HUES6 (cell line): ENCODE measurements at regions not wholly inside any gene's neighbourhood (a gene's known extent, or its start where the extent isn't known, plus 50 kb on each side); places are given as distances from the start of the nearest gene placed in this dataset.
A peak's percentile ranks its signal among the peaks of the same experiment; 100 is the strongest.

ENCODE experiments used
- H3K27ac ChIP-seq: 2 replicates; pipeline ENCODE4 v1.7.0; 2013; ENCODE audit warnings: low read depth, mild to moderate bottlenecking, low read length, inconsistent platforms
- H3K27me3 ChIP-seq: 2 replicates; pipeline ENCODE4 v1.6.1; 2013; ENCODE audit warnings: low read length; ENCODE audit not compliant: control insufficient read depth, insufficient read depth
- H3K36me3 ChIP-seq: 2 replicates; pipeline ENCODE4 v1.6.1; 2013; ENCODE audit warnings: low read length; ENCODE audit not compliant: control insufficient read depth, insufficient read depth
- H3K4me1 ChIP-seq: 2 replicates; pipeline ENCODE4 v1.6.1; 2013; ENCODE audit warnings: low read length; ENCODE audit not compliant: control insufficient read depth, insufficient read depth
- H3K4me3 ChIP-seq: 2 replicates; pipeline ENCODE4 v1.5.1; 2013; ENCODE audit warnings: low read depth, low read length
- H3K9ac ChIP-seq: one replicate; pipeline ENCODE4 v1.6.1; 2013; ENCODE audit warnings: mild to moderate bottlenecking, low read length
- H3K9me3 ChIP-seq: 2 replicates; pipeline ENCODE4 v1.6.1; 2013; ENCODE audit warnings: low read depth, low read length; ENCODE audit not compliant: control insufficient read depth, insufficient read depth

DNA sequence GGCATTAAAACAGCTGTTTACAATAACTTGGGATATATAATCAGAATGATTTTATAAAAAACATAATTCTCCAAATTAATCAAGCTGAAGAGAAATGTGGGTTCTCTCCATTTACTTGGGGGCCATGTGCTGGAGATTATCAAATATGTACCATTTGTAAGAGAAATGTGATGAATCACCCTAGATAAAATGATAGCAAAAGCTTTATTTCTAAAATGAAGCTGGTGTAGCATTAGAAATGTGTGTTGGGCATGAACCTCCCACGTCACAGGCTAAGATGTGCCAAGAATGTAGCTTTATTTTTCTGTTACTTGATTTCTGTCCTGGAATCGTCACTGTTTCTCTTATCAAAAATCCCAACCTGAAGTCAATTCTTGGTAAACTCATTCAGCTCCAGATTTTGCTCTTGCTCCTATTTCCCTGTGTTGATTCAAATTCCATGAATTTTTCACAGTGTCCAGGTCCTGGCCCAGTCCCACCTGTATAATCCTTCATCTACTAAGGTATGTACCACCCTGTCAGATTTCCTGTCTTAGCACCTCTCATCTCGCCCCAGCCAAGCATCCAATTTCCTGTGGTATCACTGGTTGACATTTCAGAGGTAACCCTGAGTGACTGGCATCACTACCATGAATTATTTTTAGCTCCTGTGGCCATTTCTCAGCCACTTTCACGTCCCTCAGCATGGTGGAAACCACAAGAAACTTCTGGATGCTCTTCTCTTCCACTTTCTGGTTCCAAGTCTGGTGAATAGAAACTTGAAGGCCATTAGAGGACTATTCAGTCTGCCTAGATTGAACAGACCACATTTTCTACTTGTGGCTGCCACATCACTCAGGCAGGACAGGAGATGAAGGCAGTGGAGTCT lies 103.6 kb upstream of the FLRT2 start:
- no peak overlapping the region for H3K4me3 ChIP-seq
- H3K27me3 ChIP-seq = no peaks in the 10 kb centered on the region
- H3K4me1 ChIP-seq = no peaks in the 10 kb centered on the region
- H3K9me3 ChIP-seq = no peaks in the 10 kb centered on the region
- no peaks in the 10 kb centered on the region for H3K36me3 ChIP-seq
- H3K27ac ChIP-seq = no peak overlapping the region
- H3K9ac ChIP-seq = no peak overlapping the region

- Histone ChIP-seq H3K4me3 (no peak overlapping the region), H3K9ac (no peak overlapping the region), H3K9me3 (no peaks in the 10 kb centered on the region), H3K27me3 (no peaks in the 10 kb centered on the region), H3K4me1 (no peaks in the 10 kb centered on the region), H3K36me3 (no peaks in the 10 kb centered on the region), H3K27ac (no peak overlapping the region)
These were observed 101.0 kb upstream of the FLRT2 start for GRCh38 chr14:85428926-85429325.

DNA sequence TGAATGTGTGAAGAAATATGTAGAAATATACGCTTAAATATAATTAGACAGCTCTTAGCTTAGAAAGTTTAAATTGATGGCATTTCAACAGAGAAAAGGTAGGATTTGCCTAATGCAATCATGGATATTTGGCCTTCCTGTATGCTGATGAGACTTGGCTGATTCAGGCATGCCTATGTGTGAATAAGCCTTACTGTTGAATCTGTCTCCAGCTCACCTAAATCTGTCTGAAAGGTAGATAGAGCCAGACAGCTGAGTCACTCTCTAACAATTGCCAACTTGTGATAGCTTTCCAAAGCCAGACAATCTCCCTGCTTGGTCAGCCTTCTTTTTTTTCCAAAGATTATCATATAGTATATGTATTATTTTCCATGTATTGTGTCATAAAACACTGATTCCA lies 92.8 kb upstream of the FLRT2 start:
- H3K4me3 ChIP-seq = no peak overlapping the region
- no peak overlapping the region for H3K9ac ChIP-seq
- no peaks in the 10 kb centered on the region for H3K36me3 ChIP-seq
- peaks cover 11% of the 10 kb centered on the region; the same call in 1 of the 2 replicates for H3K9me3 ChIP-seq
- no peaks in the 10 kb centered on the region; the same call in 1 of the 2 replicates for H3K4me1 ChIP-seq
- H3K27me3 ChIP-seq = no peaks in the 10 kb centered on the region
- peak overlapping the region; percentile 8; the same call in 1 of the 2 replicates for H3K27ac ChIP-seq

DNA sequence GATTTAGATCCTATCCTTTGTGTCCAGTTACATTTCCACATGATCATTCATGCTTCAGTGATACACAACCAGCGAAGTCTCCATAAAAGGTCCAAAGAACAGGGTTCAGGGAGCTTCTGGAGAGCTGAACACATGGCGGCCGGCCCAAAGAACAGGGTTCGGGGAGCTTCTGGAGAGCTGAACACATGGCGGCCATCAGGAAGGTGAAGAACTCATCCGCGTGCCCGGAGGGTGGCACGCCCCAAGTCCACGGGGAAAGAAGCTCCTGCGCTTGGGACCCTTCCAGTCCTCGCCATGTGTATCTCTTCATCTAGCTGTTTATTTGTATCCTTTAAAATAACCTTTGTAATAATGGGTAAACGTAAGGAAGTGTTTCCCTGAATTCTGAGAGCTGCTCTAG lies 91.9 kb upstream of the FLRT2 start:
- no peak overlapping the region for H3K4me3 ChIP-seq
- H3K4me1 ChIP-seq = no peaks in the 10 kb centered on the region; the same call in 1 of the 2 replicates
- H3K27ac ChIP-seq = no peak overlapping the region
- peaks cover 11% of the 10 kb centered on the region; the same call in 1 of the 2 replicates for H3K9me3 ChIP-seq
- H3K9ac ChIP-seq = no peak overlapping the region
- H3K36me3 ChIP-seq = no peaks in the 10 kb centered on the region
- no peaks in the 10 kb centered on the region for H3K27me3 ChIP-seq

- no peaks in the 10 kb centered on the region for H3K27me3 ChIP-seq
- H3K36me3 ChIP-seq = no peaks in the 10 kb centered on the region
- H3K4me1 ChIP-seq = no peaks in the 10 kb centered on the region; the same call in 1 of the 2 replicates
- H3K27ac ChIP-seq = no peak overlapping the region
- no peak overlapping the region for H3K4me3 ChIP-seq
- no peak overlapping the region for H3K9ac ChIP-seq
- peaks cover 11% of the 10 kb centered on the region; the same call in 1 of the 2 replicates for H3K9me3 ChIP-seq
These were observed 91.4 kb upstream of the FLRT2 start for GRCh38 chr14:85438481-85438942.

DNA sequence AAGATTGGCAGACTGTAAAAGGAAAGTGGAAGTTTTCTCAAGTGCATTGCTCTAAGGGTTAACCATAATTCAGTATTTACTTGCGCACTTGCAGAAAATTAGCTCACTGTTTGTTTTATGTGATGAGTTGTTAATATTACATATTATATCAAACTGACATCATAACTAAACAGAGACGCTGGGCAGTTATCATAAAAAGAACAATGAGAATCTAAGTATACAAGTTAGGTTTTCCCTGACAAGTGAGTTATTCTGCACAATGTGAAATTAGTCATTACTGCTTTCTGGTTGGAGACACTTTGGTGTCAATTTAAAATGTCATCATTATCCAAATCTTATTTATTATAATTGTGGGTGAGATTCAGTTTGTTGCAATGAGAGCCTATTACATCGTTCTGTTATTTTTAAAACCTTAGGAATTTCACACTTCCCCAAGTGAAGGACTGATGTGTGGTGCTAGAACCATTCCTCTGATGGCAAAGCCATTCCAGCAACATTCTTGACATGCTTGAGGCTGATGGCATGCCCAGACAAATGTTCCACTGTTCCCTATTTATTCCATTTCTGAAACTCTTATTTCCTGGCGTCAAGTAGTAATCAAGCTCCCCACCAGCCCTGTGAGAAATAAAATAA lies 90.1 kb upstream of the FLRT2 start:
- Histone ChIP-seq H3K9me3 (peaks cover 11% of the 10 kb centered on the region; the same call in 1 of the 2 replicates), H3K9ac (no peak overlapping the region), H3K36me3 (no peaks in the 10 kb centered on the region), H3K4me3 (no peak overlapping the region), H3K27me3 (no peaks in the 10 kb centered on the region), H3K4me1 (no peaks in the 10 kb centered on the region; the same call in 1 of the 2 replicates), H3K27ac (no peak overlapping the region; the same call in 1 of the 2 replicates)

- H3K27ac ChIP-seq = no peak overlapping the region
- H3K27me3 ChIP-seq = no peaks in the 10 kb centered on the region
- H3K4me1 ChIP-seq = no peaks in the 10 kb centered on the region
- peaks cover 11% of the 10 kb centered on the region; the same call in 1 of the 2 replicates for H3K9me3 ChIP-seq
- H3K9ac ChIP-seq = no peak overlapping the region
- no peak overlapping the region for H3K4me3 ChIP-seq
- H3K36me3 ChIP-seq = no peaks in the 10 kb centered on the region
These were observed 87.9 kb upstream of the FLRT2 start for GRCh38 chr14:85441909-85442643.

- H3K36me3 ChIP-seq = no peaks in the 10 kb centered on the region
- no peak overlapping the region for H3K4me3 ChIP-seq
- H3K9ac ChIP-seq = no peak overlapping the region
- no peak overlapping the region for H3K27ac ChIP-seq
- H3K27me3 ChIP-seq = no peaks in the 10 kb centered on the region
- H3K4me1 ChIP-seq = no peaks in the 10 kb centered on the region
- peaks cover 11% of the 10 kb centered on the region; the same call in 1 of the 2 replicates for H3K9me3 ChIP-seq
These were observed 86.9 kb upstream of the FLRT2 start for GRCh38 chr14:85442996-85443395.

DNA sequence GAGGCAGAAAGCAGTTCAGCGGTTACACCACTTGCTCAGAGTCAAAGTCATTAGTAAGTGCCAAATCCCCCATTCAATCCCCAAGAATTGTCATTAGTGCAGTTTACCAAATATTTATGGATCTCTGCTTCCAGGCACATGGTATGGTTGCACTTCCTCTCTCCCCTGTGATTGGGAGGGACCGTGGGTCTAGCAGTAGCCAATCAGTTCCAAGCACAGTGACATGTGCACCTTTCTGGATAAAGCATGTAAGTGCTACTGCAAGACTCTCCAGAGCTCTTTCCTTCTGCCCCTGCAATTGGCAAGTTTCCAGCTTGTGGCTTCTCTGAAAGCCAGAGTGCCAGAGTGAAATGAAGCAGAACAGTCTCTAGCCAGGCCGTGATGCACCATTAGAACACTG lies 85.3 kb upstream of the FLRT2 start:
- Histone ChIP-seq H3K4me3 (no peak overlapping the region), H3K9me3 (peaks cover 6% of the 10 kb centered on the region; the same call in 1 of the 2 replicates), H3K27me3 (no peaks in the 10 kb centered on the region), H3K36me3 (no peaks in the 10 kb centered on the region), H3K27ac (no peak overlapping the region), H3K9ac (no peak overlapping the region), H3K4me1 (no peaks in the 10 kb centered on the region)

GRCh38 chr14:85445151-85445795 lies 84.7 kb upstream of the FLRT2 start:
- Histone ChIP-seq H3K9me3 (peaks cover 6% of the 10 kb centered on the region; the same call in 1 of the 2 replicates), H3K36me3 (no peaks in the 10 kb centered on the region), H3K4me3 (no peak overlapping the region), H3K4me1 (no peaks in the 10 kb centered on the region), H3K27me3 (no peaks in the 10 kb centered on the region), H3K9ac (no peak overlapping the region), H3K27ac (no peak overlapping the region)
